ENCODE measurements at regions not wholly inside any gene's neighbourhood (a gene's known extent, or its start where the extent isn't known, plus 50 kb on each side); places are given as distances from the start of the nearest gene placed in this dataset.

- no peak for TF ChIP-seq CTCF (IDR thresholded peaks at IDR 0.05; ENCODE audit: insufficient read depth, missing control alignments)
- DNase-seq (ENCODE audit: insufficient read length, low spot score) (no peak), FAIRE-seq (no peak)
Measured at GRCh38 chr9:21556581-21557427, 74.7 kb upstream of the IFNE start.

GRCh38 chr9:21557428-21557768 is 75.3 kb upstream of the IFNE start:
- DNase-seq (ENCODE audit: insufficient read length, low spot score) (no peak), FAIRE-seq (no peak)
- no peak for TF ChIP-seq CTCF (IDR thresholded peaks at IDR 0.05; ENCODE audit: insufficient read depth, missing control alignments)

- TF ChIP-seq CTCF (IDR thresholded peaks at IDR 0.05; ENCODE audit: insufficient read depth, missing control alignments): no peak
- DNase-seq (ENCODE audit: insufficient read length, low spot score): no peak
- no peak for FAIRE-seq
Measured at GRCh38 chr9:21558079-21558478, 76.0 kb upstream of the IFNE start.

- FAIRE-seq (no peak), DNase-seq (ENCODE audit: insufficient read length, low spot score) (no peak)
- TF ChIP-seq CTCF (IDR thresholded peaks at IDR 0.05; ENCODE audit: insufficient read depth, missing control alignments): no peak
Measured at GRCh38 chr9:21558615-21559401, 76.7 kb upstream of the IFNE start.

- FAIRE-seq (no peak), DNase-seq (ENCODE audit: insufficient read length, low spot score) (no peak)
- TF ChIP-seq CTCF (IDR thresholded peaks at IDR 0.05; ENCODE audit: insufficient read depth, missing control alignments): no peak
Measured at GRCh38 chr9:21559402-21560280, 77.5 kb upstream of the IFNE start.

- no peak for TF ChIP-seq CTCF (IDR thresholded peaks at IDR 0.05; ENCODE audit: insufficient read depth, missing control alignments)
- DNase-seq (ENCODE audit: insufficient read length, low spot score) (no peak), FAIRE-seq (no peak)
Measured at GRCh38 chr9:21560281-21560745, 78.2 kb upstream of the IFNE start.

All from D721Med (cell line).